PFSK-1 (cell line): ENCODE measurements at regions not wholly inside any gene's neighbourhood (a gene's known extent, or its start where the extent isn't known, plus 50 kb on each side); places are given as distances from the start of the nearest gene placed in this dataset.

Source experiments
- FOXP2 ChIP-seq: optimal IDR thresholded peaks from 2 replicates; pipeline ENCODE3; 2011; ENCODE audit warnings: borderline replicate concordance, control low read depth, inconsistent platforms; ENCODE audit not compliant: insufficient read depth; ENCODE audit errors: extremely low read length, extremely low read depth
- POLR2AphosphoS5 ChIP-seq: IDR thresholded peaks from 2 replicates; pipeline ENCODE4 v1.6.1; 2012; ENCODE audit warnings: low read depth, mild to moderate bottlenecking, control low read depth, low read length, moderate library complexity
- REST ChIP-seq, 2 experiments: IDR thresholded peaks; 2 replicates each; pipeline versions ENCODE4 v1.6.1 to v1.8.0; 2011 to 2012; ENCODE audit warnings: low read depth in 2 of 2, low read length in 2 of 2, control low read depth in 1 of 2, inconsistent platforms in 1 of 2, mild to moderate bottlenecking in 1 of 2, moderate library complexity in 1 of 2; ENCODE audit not compliant: insufficient read depth in 1 of 2
- SIN3A ChIP-seq: IDR thresholded peaks from 2 replicates; pipeline ENCODE4 v1.6.1; 2012; ENCODE audit warnings: mild to moderate bottlenecking, low read length, moderate library complexity, borderline replicate concordance; ENCODE audit not compliant: insufficient read depth
- TAF1 ChIP-seq: IDR thresholded peaks from 2 replicates; pipeline ENCODE4 v1.6.1; 2012; ENCODE audit warnings: low read length, control low read depth, borderline replicate concordance; ENCODE audit not compliant: insufficient read depth

GRCh38 chr4:63869370-63869769 lies 539.9 kb downstream of the TECRL start:
- no peak for TF ChIP-seq FOXP2
- no peak for TF ChIP-seq SIN3A
- peak in 1 of 2 experiments; percentile 78; a peak in 1 of 4 replicates for TF ChIP-seq REST (IDR thresholded peaks at IDR 0.05; ENCODE audit: insufficient read depth in 1 of 2, low read depth in 2 of 2, low read length in 2 of 2)
- TF ChIP-seq POLR2AphosphoS5, result no peak

- TF ChIP-seq TAF1 (no peak), POLR2AphosphoS5 (no peak), FOXP2 (no peak), SIN3A (no peak), REST (IDR thresholded peaks at IDR 0.05; ENCODE audit: insufficient read depth in 1 of 2, low read depth in 2 of 2, low read length in 2 of 2) (no peak)
Measured at GRCh38 chr4:63851496-63851895, 557.8 kb downstream of the TECRL start.

- no peak for TF ChIP-seq TAF1
- no peak for TF ChIP-seq FOXP2
Measured at GRCh38 chr4:63841266-63841665, 568.0 kb downstream of the TECRL start.

GRCh38 chr4:63831590-63832155 lies 577.6 kb downstream of the TECRL start:
- no peak for TF ChIP-seq FOXP2

- no peak for TF ChIP-seq TAF1
- no peak for TF ChIP-seq SIN3A
- no peak for TF ChIP-seq FOXP2
- TF ChIP-seq POLR2AphosphoS5, result no peak
- no peak for TF ChIP-seq REST (IDR thresholded peaks at IDR 0.05; ENCODE audit: insufficient read depth in 1 of 2, low read depth in 2 of 2, low read length in 2 of 2)
Measured at GRCh38 chr4:63817196-63817865, 591.9 kb downstream of the TECRL start.

GRCh38 chr4:63814171-63814964 lies 594.9 kb downstream of the TECRL start:
- TF ChIP-seq POLR2AphosphoS5 (no peak), FOXP2 (no peak), REST (IDR thresholded peaks at IDR 0.05; ENCODE audit: insufficient read depth in 1 of 2, low read depth in 2 of 2, low read length in 2 of 2) (no peak), TAF1 (no peak), SIN3A (no peak)
